Islet precursor cell (in vitro differentiated cells): ENCODE measurements at regions not wholly inside any gene's neighbourhood (a gene's known extent, or its start where the extent isn't known, plus 50 kb on each side); places are given as distances from the start of the nearest gene placed in this dataset.

ENCODE experiments used
- DNase-seq: peaks from one replicate; pipeline ENCODE4 v3.0.0-alpha.2; 2018

DNA sequence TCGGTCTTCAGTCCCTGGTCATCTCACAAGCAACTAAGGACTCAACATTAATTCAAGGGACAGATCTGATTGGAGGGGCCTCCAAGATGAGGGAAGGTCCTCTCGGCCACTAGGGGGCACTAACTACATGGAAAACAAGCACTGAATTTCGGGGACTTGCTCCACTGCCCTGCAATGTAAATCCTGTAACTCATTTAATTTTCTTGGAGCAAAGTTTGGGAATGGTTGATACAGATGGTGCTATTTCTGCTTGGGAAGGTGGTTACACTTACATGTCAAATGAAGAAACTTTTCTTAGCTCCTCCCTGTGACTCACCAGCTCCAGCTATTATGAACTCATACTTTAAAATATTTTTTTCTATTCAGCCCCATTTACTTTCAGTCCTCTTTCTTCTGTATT is 97.4 kb upstream of the KCNJ15 start:
- DNase-seq = peak; percentile 70

DNA sequence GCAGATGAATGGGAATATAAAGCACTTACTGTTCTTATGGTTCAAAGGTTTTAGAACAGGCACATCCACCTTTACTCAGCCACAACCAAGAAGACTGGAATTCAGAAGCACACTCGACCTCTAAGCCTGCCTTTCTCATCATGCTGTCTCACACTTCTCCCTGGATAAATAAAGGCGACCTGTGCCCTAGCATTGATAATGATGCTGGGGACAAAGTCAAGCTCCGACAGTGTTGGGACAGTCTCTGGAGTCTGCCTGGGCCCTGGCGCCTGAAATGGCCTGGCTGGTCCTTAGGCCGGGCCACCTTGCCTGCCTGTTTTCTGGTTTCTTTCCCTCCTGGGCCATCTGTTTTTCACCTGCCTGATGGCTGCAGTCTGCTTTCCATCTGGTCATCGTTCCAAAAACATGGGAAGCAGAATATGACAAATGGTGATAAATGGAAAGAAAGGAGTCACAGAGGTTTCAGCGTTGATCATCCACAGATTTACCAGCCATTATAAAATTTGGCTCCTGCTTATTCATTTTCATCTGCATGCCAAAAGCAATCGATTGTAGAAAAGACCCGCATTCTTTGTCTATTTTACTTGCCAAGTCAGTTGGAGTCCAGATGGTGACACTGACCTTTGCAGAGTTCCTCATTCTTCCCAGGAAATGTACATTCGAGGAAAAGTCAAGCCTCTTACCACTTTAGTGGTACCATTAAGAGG is 91.2 kb upstream of the KCNJ15 start:
- no peak for DNase-seq

DNA sequence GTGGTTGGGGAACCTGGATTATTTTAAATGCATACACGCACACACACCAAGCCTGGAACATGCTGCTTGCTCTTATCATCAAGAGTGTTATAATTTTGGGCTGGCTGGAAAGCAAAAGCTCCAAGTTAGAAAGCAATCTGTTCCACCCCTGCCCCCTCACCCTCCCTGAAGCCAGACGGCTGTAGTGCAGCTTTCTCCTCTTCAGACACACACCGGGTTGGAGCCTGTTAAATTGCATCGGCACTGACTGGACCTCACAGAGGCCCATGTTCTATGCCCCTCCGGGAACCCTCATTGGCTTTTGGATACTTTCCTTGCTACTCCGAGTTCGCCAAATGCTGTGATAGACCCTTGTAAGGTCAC is 90.6 kb upstream of the KCNJ15 start:
- DNase-seq = no peak

DNA sequence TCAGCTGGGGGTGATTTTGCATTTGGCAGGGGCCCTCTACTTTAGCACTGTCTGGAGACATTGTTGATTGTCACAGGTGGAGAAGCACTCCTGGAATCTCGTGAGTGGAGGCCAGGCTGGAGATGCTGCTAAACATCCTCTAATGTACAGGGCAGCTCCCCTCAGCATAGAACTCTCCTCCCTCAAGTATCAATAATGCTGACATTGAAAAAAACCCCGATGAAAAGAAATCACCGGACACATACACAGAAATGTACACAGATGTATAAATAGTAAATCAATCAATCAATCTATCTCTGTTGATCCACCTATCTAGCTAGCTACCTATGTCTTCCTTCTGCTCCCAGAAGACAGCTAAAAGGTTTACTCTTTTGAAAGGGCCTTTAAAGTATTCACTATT is 89.4 kb upstream of the KCNJ15 start:
- DNase-seq = no peak

DNA sequence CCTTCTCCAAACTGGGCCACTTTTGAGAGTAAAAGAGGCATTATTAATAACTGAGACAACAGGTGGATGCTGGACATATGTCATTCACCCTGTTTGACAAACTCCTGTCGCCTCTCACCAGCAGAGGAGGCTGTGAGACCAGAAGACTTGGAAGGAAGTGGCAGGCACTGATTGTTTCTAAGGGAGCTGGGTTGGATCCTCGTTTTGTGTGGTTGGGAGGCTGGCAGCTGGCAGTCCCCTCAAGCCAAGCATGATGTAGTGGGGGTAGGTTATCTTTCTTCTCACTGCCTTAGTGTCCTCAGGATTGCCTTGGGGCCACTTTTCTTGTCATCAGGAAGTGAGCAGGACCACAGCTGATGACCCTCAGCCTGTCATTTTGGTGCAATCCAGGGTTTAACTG is 86.5 kb upstream of the KCNJ15 start:
- peak; percentile 76 for DNase-seq

DNA sequence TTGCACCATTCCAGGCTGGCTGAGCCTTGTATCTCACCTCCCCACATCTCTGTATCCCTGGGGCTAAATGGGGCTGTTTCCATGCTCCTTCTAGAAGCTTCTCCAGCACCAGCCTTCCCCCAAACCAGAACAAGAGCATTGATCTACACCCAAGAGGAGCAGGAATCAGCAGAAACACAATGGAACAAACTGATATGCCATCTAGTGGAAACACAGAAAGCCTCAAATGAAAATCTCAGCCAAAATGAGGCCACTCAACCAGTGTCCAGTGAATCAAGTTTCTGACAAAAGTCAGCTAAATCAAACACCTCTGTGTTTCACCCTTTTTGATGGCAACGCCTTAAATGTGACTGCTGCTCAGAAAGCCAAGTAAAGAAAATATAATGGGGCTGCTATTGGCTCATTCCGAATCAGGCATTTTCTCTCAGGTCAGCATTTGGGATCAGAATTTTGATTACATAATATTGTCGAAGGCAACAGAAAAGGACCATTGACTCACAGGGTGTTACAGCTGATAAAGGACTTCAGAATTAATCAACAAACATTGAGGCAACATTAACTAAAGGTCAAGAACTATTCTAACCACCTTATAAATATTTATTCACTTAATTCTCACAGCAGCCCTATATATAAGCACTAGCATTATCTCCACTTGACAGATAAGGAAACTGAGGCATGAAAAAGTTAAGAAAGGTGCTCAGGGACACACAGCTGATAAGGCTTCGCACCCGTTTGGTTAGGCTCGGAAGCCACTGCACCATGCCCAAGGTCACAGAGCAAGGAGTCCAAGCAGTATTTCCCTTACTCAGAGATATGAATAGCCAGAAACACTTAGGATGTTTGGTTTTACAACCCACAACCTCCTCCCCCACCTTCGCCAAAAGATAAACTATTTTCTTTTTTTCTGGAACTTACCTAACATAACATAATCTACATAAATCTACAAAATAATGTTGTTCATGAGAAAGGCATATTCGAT is 85.8 kb upstream of the KCNJ15 start:
- DNase-seq = no peak

DNA sequence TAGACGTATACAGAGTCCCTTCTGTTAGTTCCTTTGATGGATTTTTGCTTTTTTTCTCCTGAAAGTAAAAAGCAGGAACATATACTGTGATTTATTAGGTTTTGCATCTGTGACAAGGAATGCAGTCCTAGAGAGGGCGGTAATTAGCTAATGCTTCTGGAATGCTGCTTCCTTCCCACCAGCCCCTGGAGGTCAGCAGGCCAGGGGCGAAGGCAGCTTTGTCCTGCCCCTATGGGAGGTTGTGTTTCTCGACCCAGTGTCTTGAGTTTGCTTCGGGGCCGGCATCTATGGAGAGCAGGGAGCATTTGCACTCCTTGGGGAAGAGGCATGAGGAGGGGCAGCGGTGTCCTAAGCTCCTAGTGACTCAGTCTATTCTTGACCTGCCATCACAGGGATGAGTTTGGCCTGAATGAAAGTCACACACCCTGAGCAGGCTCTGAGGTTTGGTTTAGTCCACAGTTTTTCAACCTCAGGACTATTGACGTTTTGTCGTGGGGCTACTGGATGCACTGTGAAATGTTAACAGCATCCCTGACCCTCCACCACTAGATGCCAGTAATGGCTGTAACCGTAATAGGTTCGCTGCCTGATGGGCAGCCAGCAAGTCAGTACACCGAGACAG is 85.0 kb upstream of the KCNJ15 start:
- peak; percentile 98 for DNase-seq

DNA sequence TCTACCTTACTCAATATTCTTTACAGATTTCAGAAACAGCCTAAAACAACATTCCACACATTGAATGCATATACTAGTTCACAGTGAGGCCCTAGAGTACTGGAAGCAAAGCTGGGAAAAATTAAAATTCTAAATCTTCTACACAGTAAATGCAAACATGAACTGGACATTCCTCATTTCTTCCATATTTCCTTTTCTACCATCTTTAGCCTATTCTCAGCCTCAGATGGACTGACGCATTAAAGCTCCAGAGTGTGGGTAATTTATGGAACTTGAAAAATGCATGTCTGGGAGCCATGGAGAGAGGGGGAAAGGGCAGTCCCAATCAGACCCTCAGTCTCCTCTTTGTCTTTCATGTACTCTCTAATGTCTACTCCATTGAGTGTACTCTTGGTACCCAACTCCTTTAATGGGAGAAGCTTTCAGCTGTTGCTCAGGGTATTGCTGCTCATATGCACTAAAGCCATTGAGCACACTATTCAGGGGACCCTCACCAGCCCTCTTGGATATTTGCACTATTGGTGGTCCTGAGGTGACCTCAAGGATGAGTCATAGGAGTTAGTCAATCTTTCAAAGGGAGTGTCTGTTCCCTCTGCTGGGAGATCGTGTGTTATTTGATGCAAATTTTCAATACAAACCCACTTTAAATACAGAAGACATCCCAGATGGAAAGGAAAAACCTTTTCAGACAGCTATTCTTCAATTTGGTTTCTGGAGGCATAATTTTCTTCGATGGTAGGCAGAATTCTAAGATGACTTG is 83.3 kb upstream of the KCNJ15 start:
- no peak for DNase-seq

DNA sequence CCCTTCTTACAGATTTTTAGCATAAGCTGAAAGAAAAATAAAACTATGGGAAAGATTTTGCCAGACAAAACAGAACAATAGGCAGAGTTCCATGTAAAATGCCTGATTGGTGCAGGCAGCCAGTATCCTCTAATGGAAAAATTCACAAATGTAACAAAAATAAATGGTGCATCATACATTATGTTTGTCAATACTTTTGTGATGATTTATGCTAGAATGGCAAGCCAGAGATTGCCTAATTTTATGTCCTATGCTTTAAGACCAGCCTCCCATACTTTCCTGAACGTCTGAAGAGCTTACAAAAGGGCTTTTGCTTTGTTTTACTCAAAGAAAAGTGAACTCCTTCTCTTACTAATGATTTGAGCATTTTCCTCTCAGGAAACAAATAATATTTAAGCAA is 81.5 kb upstream of the KCNJ15 start:
- no peak for DNase-seq

DNA sequence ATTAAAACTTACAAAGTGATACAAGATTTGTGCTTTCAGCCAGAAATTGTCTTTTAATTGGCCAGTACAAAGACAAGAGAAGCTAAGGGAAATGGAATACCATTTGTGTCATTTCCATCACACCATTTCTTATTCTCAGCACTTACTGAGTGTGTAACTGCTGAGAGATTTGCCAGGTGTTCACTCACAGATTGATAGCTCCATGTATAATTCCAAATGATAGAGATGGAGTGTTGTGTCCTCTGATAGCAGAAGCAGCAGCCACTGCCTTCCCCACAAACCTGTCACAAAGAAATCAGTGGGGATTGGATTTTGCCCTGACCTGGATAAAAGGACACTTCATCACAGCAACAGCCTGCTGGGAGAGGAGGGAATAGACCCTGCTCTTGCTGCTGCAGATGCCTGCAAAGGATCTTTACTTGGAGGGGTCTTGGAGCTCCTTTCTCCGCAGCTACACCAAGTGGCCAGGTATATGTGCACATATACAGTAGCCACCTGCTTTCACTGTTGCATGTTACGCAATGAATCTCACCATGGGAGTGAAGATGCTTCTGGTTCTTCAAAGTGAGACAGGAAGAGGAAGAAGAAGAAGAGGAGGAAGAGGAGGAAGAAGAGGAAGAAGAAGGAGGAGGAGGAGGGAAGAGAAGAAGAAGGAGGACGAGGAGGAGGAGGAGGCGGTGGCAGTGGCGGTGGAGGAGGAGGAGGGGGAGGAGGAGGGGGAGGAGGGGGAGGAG is 78.7 kb upstream of the KCNJ15 start:
- DNase-seq = no peak

DNA sequence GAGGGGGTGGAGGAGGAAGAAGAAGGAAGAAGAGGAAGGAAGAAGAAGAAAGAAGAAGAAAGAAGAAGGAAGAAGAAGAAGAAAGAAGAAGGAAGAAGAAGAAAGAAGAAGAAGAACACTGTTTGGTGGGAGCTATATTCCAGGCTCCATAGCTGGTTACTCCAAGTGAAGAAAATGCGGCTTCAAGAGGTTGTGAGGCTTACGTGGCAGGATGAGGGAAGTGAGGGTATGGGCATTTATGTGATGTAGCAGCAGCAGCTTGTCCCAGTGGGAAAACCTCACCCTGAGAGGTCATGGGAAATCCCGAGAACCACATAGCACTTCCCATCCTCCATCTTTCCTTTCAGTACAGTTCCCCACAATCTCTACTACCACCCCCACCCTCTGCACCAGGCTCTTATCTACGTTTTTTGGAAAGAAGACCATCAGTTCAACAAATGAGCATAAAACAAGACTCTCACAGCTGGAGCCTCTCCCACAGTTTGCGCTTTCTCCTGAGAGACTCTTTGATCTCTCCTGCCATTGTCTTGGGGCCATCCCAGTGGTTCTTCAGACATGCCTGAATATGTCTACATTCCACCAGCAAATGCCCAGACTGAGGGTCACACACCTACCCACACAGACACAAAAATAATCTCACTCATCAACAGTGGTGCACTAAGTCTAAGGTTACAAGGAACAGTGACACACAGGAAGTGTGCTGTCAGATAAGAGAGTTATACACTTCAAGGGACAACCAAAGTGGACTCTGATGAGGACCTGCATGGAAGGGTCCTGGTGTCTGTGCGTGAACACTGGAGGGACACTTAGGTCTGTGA is 77.9 kb upstream of the KCNJ15 start:
- peak; percentile 60 for DNase-seq

DNA sequence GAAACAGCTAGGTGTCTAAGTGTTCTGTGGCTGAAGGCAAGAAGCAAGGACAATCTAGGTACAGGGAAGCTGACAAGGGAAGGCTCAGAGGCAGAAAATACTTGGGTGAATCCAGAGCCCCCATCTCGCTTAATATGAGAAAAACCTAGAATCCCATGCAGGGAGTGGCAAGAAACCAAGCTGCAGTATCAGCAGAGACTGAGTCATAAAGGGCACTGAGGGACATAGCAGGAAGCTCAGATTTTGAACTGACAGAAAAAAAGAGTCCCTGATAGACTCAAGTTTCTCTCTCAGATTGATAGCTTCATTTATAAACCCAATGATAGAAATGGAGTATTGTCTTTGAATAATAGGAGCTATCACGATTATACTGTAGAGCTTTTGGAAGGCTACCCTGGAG is 77.3 kb upstream of the KCNJ15 start:
- DNase-seq = no peak

DNA sequence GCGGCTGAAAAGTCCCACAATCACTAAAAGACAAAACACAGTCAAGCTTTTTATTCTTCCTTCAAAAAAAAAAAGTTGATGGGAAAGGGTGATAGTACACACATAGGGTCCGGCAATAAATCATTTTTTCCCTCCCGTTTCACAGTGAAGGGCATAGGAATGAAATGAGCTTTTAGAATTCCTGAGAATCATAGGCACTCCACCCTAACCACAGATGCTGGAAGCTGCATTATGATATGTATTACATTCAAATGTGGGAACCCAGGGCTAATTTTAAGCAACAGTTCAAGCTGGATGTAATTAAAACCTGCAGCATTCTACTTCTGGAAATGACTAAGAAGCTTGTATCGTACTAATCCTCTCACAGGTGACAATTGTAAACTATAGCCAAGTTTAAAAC is 75.7 kb upstream of the KCNJ15 start:
- DNase-seq = no peak

DNA sequence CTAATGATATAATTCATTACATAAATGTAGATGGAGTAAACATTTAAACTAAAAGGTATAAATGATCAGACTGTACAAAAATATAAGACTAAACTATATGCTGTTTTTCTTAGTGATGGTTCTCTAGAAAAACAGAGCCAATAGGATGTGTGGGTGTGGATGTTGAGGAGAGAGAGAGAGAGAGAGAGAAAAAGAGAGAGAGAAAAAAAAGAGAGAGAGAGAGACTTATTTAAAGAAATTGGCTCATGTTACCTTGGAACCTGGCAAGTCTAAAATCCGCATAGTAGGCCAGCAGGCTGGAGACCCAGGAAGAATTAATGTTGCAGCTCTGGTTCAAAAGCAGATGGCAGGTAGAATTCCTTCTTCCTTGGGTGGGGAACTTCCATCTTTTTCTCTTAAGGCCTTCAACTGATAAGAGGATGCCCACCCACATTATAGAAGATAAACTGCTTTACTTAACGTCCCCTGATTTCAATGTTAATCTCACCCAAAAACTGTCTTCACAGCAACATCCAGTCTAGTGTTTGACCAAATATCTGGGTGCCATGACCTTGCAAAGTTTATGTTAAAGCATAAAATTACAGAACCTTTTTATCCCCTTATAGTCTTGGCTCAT is 74.3 kb upstream of the KCNJ15 start:
- no peak for DNase-seq

DNA sequence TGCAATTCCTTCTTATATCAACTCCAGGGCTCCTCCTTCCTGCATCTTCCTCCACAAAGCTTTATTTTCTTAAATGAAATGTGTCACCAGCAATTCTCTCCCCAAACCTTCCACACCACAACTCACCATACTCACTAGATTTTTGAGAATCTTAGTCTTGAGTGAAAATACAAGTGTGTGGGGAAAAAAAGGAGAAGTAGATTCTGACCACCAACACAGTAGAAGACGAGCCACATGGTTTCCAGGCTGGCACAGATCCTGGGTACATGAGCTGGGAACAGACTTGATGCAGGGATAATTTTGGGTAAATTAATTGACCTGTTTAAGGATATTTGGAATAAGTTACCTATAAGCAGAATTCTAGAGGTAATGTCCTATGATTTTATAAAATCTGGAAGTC is 72.8 kb upstream of the KCNJ15 start:
- no peak for DNase-seq

DNA sequence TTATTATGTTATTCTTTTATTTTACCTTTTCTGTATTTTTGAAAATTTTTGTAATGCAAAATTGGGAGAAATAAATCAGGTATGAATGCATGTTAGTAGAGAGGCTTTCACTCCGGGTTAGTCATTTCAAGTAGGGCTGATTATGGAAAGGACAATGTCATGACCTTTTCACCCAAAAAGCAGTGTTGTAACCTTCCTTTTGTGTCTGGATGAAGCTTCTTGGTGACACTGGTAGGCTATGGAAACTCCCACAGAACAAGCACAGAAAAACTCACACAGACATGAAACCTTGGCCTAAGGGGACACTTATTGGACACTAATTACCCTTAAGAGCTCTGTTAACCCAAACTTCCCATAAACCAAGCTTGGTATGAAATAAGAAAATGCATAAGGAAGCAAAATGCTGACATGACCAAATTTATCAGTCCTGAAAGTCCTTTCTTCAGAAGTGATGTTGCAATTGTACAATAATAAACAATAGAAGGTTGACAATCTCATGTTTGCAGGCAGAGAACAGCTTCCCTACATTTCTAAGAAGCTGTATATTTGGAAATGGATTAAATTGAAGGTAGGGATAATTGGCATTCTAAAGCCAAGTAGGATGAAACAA is 70.0 kb upstream of the KCNJ15 start:
- no peak for DNase-seq

DNA sequence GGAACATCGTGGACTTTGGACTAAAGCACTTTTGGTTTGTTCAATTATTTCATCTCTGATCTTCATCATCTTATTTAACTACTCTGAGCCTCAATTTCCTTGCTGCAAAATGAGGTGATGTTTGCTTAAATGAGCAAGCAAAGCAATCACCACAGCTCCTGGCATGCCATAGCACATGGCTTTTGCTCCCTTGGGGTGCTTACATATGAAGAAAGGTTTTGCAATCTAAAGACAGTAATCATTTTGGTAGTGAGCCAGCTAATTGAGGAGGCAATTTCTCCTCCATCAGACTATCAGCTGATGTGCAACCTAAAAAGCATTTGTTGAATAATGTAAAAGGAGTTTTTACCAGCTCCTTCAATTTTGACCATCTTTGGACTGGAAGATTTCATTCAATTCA is 68.8 kb upstream of the KCNJ15 start:
- DNase-seq = no peak

DNA sequence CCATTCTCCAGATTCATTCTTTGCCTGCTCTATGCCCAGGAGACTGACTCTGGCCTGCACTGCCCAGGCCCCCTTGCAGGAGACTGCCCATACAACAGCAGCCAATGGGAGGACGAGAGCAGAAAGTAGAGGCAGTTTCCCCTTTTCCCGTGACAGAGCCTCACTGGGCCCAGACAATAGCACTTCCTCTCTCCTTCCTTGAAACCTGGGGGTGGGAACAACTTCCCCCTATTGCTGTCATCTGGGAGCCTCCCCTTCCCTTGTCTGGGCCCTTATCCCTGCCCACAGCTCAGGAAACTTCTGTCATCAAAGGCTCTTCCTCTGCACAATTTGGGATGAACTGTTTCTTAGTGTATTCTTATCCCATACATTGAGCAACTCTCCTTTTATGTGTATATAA is 60.8 kb upstream of the KCNJ15 start:
- no peak for DNase-seq

DNA sequence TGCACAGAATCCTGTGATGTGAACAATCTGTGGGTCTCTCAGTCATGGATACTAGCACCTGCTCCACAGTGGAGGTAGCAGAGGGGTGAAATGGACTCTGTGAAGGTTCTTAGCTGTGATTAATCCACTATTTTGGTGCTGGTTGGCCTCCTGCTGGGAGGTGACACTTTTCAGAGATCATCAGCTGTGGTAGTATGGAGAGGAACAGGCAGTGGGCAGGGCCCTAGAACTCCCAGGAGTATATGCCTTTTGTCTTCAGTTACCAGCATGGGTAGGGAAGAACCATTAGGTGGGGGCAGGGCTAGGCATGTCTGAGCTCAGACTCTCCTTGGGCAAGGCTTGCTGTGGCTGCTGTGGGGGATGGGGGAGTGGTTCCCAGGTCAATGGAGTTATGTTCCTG is 54.0 kb upstream of the KCNJ15 start:
- no peak for DNase-seq

DNA sequence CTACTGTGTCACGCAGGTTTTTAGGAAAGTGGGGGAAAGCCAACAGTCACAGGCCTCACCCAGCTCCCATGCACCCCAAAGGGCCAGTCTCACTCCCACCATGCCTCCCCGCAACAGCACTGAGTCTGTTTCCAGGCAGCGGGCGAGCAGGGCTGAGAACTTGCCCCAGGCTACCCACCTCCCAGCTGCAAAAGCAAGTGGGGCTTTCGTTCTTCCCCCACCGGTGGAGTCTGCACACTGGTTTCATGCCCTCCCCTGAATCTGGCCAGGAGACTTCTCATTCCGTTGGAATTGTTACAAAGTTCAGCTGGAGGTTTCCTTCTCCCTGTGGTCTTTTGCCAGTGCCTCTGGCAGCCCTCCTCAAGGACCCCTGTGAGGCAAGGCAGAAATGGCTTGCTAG is 53.6 kb upstream of the KCNJ15 start:
- DNase-seq = no peak

DNA sequence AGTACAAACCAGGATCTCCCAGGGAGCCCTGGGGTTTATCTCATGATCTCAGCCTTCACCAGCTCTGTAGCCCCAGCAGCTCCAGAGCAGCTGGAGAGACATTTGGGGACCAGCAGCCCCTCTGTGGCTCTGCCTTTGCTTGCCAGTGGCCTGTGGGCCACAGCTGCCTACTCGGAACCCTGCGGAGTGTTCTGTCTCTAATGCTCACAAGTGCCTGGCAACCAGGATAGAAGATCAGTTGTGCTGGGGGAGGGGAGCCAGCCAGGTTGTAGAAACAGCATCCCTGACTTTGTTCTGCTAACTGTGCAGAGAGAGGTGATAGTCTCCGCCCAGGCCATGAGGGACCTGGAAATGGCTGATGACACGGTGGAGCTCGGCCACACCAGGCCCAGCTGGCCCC is 50.9 kb upstream of the KCNJ15 start:
- DNase-seq = no peak
